Stimulated activated naive CD8-positive, alpha-beta T cell treated with anti-CD3 and anti-CD28 coated beads, Interleukin-15, amount 100 ng/mL, for 72 hours (primary cell): ENCODE measurements at regions not wholly inside any gene's neighbourhood (a gene's known extent, or its start where the extent isn't known, plus 50 kb on each side); places are given as distances from the start of the nearest gene placed in this dataset.
"Not testable (repeated sequence)": the region's sequence is repeated elsewhere in the genome, so short reads cannot be mapped to it uniquely, and the experiment has no call there.

Experiments used
- ATAC-seq: fragments of 150-1000 bp; cut with Tn5 transposase; 2 replicates; pipeline ENCODE4 v1.10.0; 2021; ENCODE audit warnings: mild to moderate bottlenecking, moderate library complexity
- DNase-seq, 2 donors: peaks; one replicate each; pipeline ENCODE4 v3.0.0; 2021 to 2022
- H3K27ac Mint-ChIP-seq, 2 donors: one replicate each; pipeline ENCODE4 v1.8.0; 2022; ENCODE audit warnings: mild to moderate bottlenecking in 2 of 2, mixed read lengths in 2 of 2, moderate library complexity in 2 of 2
- H3K27me3 Mint-ChIP-seq: one replicate; pipeline ENCODE4 v1.8.0; 2022; ENCODE audit warnings: mixed read lengths
- H3K4me1 Mint-ChIP-seq: one replicate; pipeline ENCODE4 v1.8.0; 2022; ENCODE audit warnings: mild to moderate bottlenecking, mixed read lengths
- H3K4me3 Mint-ChIP-seq, 2 donors: one replicate each; pipeline ENCODE4 v1.8.0; 2022; ENCODE audit warnings: mild to moderate bottlenecking in 2 of 2, mixed read lengths in 2 of 2, moderate library complexity in 1 of 2
- H3K9me3 Mint-ChIP-seq, 2 donors: one replicate each; pipeline ENCODE4 v1.8.0; 2022; ENCODE audit warnings: mixed read lengths in 2 of 2

DNA sequence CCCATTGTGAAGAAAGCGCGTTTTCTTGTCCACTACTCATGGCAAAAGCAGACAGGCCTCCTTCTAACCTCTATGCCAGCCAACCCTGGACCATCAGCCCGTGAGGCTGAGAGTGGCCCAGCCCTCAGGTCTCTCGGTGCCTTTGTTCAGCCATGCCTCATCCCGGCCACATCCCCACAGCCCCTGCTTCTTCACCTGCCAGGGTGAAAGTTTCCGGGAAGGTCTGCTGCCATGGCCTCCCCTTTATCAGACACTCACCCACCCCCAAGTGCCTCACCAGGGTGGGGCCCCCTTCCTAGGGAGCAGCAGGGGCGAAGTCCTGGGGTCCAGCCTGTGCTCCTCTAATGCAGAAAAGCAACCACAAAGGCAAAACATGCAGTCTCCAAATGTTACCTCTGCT, 478.4 kb upstream of the SALL3 start:
- ATAC-seq (no peak), DNase-seq (no peak)
- Mint-ChIP-seq H3K9me3 (peaks cover 0 to 12% of the 10 kb centered on the region in 2 donors), H3K27ac (no peak overlapping the region), H3K4me3 (no peak overlapping the region), H3K4me1 (no peaks in the 10 kb centered on the region), H3K27me3 (no peaks in the 10 kb centered on the region)

- no peaks in the 10 kb centered on the region for H3K27me3 Mint-ChIP-seq
- no peak for ATAC-seq
- peak overlapping the region in 1 of 2 donors; percentile 80 for H3K27ac Mint-ChIP-seq
- H3K4me3 Mint-ChIP-seq = no peak overlapping the region
- DNase-seq = no peak
- H3K9me3 Mint-ChIP-seq = peaks cover 2 to 15% of the 10 kb centered on the region in 2 donors
- no peaks in the 10 kb centered on the region for H3K4me1 Mint-ChIP-seq
Measured at GRCh38 chr18:78503129-78503528, 476.5 kb upstream of the SALL3 start.

DNA sequence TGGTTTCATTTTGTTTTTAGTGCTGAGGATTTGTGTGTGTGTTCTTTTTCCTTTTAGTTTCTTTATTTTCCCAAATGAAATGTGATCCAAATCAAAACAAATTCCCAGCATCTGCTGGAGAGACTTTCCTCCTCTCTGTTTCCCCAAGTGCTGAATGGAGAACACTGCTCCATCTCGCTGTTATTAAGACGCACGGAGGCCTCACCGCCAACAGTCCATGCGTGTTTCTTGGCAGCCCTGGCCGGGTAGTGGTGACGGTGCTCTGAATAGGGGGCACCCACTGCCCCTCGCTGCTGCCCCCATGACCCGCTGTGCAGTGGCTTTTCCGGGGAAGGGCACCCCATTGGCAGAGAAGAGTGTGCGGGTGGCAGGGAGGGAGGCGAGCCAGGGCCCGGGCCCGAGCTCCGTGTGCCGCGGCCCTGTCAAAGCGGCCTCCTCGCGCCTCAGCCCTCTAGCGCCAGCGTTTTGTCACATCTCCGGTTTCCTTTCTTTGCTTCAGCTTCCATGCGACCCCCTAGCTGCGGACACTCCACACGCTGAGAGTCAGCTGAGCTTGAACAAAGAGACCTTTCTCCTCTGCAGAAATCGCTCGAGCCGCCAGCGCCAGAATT, 473.7 kb upstream of the SALL3 start:
- ATAC-seq (no peak), DNase-seq (no peak)
- H3K27ac Mint-ChIP-seq = no peak overlapping the region
- peaks cover 7 to 23% of the 10 kb centered on the region in 2 donors for H3K9me3 Mint-ChIP-seq
- no peak overlapping the region for H3K4me3 Mint-ChIP-seq
- H3K4me1 Mint-ChIP-seq = no peaks in the 10 kb centered on the region
- no peaks in the 10 kb centered on the region for H3K27me3 Mint-ChIP-seq

DNA sequence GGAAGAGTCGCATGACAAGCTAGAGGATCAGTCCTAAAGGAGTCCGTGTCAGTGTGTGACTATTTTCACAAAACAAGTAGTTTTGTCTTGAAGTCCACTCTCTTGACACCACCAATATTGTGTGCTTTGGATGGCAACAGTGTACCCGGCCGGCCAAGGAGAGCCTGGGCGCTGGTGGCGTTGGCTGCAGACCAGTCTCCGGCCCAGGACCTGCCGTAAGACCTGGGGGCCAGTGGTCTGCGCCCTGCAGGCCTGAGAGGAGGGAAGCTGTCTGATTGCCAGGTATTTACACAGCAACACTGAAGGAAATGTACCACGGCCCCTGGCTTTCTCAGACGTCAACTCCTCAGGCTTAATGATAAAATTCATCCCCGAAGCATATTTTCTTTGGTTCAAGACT, 472.4 kb upstream of the SALL3 start:
- no peak overlapping the region for H3K27ac Mint-ChIP-seq
- ATAC-seq (no peak), DNase-seq (no peak)
- H3K4me3 Mint-ChIP-seq = no peak overlapping the region
- H3K4me1 Mint-ChIP-seq = no peaks in the 10 kb centered on the region
- peaks cover 7 to 23% of the 10 kb centered on the region in 2 donors for H3K9me3 Mint-ChIP-seq
- no peaks in the 10 kb centered on the region for H3K27me3 Mint-ChIP-seq

DNA sequence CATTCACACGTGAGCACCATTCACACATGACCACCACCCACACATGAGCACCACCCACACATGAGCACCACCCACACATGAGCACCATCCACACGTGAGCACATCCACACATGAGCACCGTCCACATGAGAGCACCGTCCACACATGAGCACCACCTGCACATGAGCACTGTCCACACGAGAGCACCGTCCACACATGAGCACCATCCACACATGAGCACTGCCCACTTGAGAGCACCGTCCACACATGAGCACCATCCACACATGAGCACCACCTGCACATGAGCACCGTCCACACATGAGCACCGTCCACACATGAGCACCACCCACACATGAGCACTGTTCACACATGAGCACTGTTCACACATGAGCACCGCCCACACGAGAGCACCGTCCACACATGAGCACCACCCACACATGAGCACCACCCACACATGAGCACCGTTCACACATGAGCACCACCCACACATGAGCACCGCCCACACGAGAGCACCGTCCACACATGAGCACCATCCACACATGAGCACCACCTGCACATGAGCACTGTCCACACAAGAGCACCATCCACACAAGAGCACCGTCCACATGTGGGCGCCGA, 471.3 kb upstream of the SALL3 start:
- not testable (repeated sequence) for ATAC-seq, H3K4me1 Mint-ChIP-seq, H3K27me3 Mint-ChIP-seq, H3K27ac Mint-ChIP-seq, H3K4me3 Mint-ChIP-seq, DNase-seq
- peaks cover 7 to 23% of the 10 kb centered on the region in 2 donors for H3K9me3 Mint-ChIP-seq

GRCh38 chr18:78510091-78510490, 469.5 kb upstream of the SALL3 start:
- Mint-ChIP-seq H3K27ac (no peak overlapping the region), H3K4me1 (no peaks in the 10 kb centered on the region), H3K9me3 (peaks cover 7 to 15% of the 10 kb centered on the region in 2 donors), H3K4me3 (no peak overlapping the region), H3K27me3 (no peaks in the 10 kb centered on the region)
- DNase-seq = no peak
- no peak for ATAC-seq

GRCh38 chr18:78510636-78511035, 469.0 kb upstream of the SALL3 start:
- ATAC-seq (no peak), DNase-seq (no peak)
- no peak overlapping the region for H3K4me3 Mint-ChIP-seq
- H3K27ac Mint-ChIP-seq = no peak overlapping the region
- H3K4me1 Mint-ChIP-seq = no peaks in the 10 kb centered on the region
- no peaks in the 10 kb centered on the region for H3K27me3 Mint-ChIP-seq
- peaks cover 7 to 15% of the 10 kb centered on the region in 2 donors for H3K9me3 Mint-ChIP-seq

- peak; percentile 35 for ATAC-seq
- Mint-ChIP-seq H3K27me3 (no peaks in the 10 kb centered on the region), H3K4me1 (no peaks in the 10 kb centered on the region), H3K27ac (peak overlapping the region in 1 of 2 donors; percentile 82), H3K9me3 (peaks cover 7 to 15% of the 10 kb centered on the region in 2 donors), H3K4me3 (no peak overlapping the region)
- DNase-seq = no peak
Measured at GRCh38 chr18:78511666-78512601, 467.7 kb upstream of the SALL3 start.

- Mint-ChIP-seq H3K4me3 (no peak overlapping the region), H3K4me1 (no peaks in the 10 kb centered on the region), H3K9me3 (peaks cover 0 to 4% of the 10 kb centered on the region in 2 donors), H3K27me3 (no peaks in the 10 kb centered on the region), H3K27ac (no peak overlapping the region)
- DNase-seq (no peak), ATAC-seq (no peak)
Measured at GRCh38 chr18:78514910-78515670, 464.5 kb upstream of the SALL3 start.

DNA sequence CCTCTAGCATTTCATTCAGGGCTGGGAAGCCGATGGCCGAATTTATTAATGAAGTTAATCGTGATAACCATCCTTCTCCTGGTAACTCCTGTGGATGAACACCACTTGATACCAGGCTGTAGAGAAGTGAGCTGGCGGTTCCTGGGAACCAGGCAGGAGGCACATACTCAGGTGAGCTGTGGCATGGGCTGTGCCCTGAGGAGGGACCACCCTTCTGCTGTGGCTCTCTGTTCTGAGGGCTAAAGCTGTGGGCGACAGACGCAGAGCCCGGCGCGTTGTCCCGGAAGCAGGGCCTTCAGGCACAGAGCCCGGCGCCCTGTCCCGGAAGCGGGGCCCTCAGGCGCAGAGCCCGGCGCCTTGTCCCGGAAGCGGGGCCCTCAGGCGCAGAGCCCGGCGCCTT, 462.3 kb upstream of the SALL3 start:
- DNase-seq (no peak), ATAC-seq (peak; percentile 33)
- H3K27ac Mint-ChIP-seq = no peak overlapping the region
- H3K4me1 Mint-ChIP-seq = no peaks in the 10 kb centered on the region
- H3K27me3 Mint-ChIP-seq = no peaks in the 10 kb centered on the region
- no peak overlapping the region for H3K4me3 Mint-ChIP-seq
- H3K9me3 Mint-ChIP-seq = peaks cover 0 to 3% of the 10 kb centered on the region in 2 donors

GRCh38 chr18:78517973-78518372, 461.6 kb upstream of the SALL3 start:
- H3K4me3 Mint-ChIP-seq = no peak overlapping the region
- H3K4me1 Mint-ChIP-seq = no peaks in the 10 kb centered on the region
- no peak for DNase-seq

DNA sequence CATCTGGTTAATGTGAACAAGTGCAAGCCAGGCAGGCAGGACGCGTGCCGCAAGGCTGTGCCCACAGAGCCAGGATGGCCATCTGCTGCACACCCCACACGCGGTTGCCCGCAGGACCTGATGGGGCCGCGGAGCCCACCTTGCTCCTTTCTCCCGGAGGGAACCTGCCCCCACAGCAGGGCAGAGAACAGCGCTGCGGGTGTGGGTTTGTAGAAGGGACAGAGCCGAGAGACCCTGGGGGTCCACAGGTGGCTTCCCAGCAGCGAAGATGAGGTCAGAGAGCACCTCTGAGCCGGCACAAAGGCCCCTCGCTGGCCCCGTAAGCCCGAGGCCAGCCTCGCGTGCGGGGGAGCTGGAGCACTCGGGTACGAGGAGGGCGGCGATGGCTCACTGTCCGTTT, 460.8 kb upstream of the SALL3 start:
- ATAC-seq = no peak
- Mint-ChIP-seq H3K27ac (no peak overlapping the region), H3K27me3 (peaks cover 11% of the 10 kb centered on the region), H3K4me3 (no peak overlapping the region), H3K4me1 (no peaks in the 10 kb centered on the region), H3K9me3 (no peaks in the 10 kb centered on the region)
- DNase-seq = no peak

More at GRCh38 chr18:78517973-78518372, 461.6 kb upstream of the SALL3 start:
- H3K27me3 Mint-ChIP-seq = peaks cover 3% of the 10 kb centered on the region
- H3K27ac Mint-ChIP-seq = peak overlapping the region in 1 of 2 donors; percentile 68
- H3K9me3 Mint-ChIP-seq = no peaks in the 10 kb centered on the region
- ATAC-seq = no peak

DNA sequence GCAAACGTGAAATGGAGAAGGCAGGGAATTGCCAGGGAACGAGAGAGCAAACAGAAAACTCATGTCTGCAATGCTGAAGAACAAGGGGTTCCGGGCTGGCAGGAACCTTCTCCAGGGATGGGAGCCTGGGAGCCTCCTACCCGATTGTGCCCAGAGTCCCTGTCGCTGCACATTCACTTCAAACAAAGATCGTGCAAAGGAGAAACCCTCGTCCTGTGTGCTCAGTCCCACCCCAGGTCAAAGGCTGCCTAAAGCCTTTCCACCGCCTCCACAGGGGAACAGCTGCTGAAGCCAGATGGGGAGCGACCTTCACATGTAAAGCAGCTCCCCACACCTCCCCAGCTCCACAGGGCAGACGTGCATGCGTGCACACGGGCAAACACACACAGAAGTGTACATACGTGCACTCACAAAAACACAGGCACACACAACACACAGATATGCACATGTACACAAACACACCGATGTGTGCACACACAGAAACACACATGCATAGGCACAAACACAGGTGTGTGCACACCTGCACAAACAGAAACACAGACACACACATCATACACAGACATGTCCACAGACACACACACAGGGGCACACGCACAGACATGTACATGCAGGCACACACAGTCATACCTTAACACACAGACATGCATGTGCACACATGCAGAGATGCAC, 460.1 kb upstream of the SALL3 start:
- no peak overlapping the region for H3K27ac Mint-ChIP-seq
- H3K27me3 Mint-ChIP-seq = peaks cover 15% of the 10 kb centered on the region
- H3K4me1 Mint-ChIP-seq = no peaks in the 10 kb centered on the region
- ATAC-seq (no peak), DNase-seq (no peak)
- H3K9me3 Mint-ChIP-seq = no peaks in the 10 kb centered on the region
- H3K4me3 Mint-ChIP-seq = no peak overlapping the region

DNA sequence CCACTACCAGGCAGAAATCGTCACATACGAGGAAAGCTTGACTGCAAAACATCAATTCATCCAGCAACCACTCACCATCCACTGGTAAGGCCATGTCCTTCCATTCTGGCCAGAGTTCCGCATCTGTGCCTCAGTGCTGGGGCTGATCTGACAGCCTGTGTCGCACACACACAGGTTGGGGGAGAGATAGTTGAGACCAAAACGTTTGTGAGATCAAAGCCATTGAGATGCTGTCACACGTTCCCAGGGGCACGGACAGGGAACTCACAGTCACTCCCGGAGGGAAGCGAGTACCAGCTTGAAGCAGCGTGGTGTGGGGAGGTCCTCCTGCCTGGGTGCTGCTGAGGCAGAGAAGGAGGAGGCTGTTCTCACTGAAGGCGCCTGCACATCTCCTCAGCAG, 458.5 kb upstream of the SALL3 start:
- no peak for DNase-seq
- Mint-ChIP-seq H3K27me3 (peaks cover 15% of the 10 kb centered on the region), H3K4me1 (no peaks in the 10 kb centered on the region), H3K27ac (no peak overlapping the region), H3K9me3 (no peaks in the 10 kb centered on the region), H3K4me3 (no peak overlapping the region)
- no peak for ATAC-seq

DNA sequence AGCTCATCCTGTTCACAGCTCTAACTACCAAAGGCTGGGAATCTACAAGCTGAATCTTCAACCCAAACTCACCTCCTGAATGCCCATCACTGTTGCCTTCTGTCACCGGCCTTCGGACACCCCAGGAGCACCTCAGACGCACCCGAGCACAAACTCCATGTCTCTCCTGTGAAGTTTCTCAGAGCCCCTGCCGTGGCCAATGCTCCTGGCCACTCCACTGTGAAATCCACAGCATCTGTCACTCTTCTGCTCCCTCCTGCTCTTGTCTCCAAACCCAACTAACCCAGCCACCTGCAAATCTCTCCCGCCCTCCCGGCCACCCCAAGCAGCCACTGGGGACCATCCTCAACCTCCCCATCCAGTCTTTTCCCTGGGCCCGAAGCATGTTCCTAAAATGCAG, 457.9 kb upstream of the SALL3 start:
- ATAC-seq (no peak), DNase-seq (no peak)
- H3K27ac Mint-ChIP-seq = no peak overlapping the region
- H3K4me3 Mint-ChIP-seq = no peak overlapping the region
- H3K4me1 Mint-ChIP-seq = no peaks in the 10 kb centered on the region
- peaks cover 15% of the 10 kb centered on the region for H3K27me3 Mint-ChIP-seq
- H3K9me3 Mint-ChIP-seq = no peaks in the 10 kb centered on the region
